Natural killer cell (primary cell): ENCODE measurements at regions not wholly inside any gene's neighbourhood (a gene's known extent, or its start where the extent isn't known, plus 50 kb on each side); places are given as distances from the start of the nearest gene placed in this dataset.

ENCODE experiments used
- ATAC-seq, 3 donors: fragments of 150-1000 bp in 2 of 3; fragments of 200-7000 bp in 1 of 3; cut with Tn5 transposase; 1 replicate in 1 of 3; 2 replicates in 2 of 3; pipeline ENCODE4 v1.10.0; 2021; ENCODE audit warnings: mild to moderate bottlenecking in 2 of 3, moderate library complexity in 2 of 3
- DNase-seq, 2 donors: peaks; one replicate each; pipeline versions ENCODE4 v3.0.0 to v3.0.0-alpha.2; 2013 to 2021; ENCODE audit warnings: mixed read lengths in 1 of 2
- H3K27ac ChIP-seq: one replicate; pipeline ENCODE4 v1.5.1; 2013; ENCODE audit warnings: mild to moderate bottlenecking, low read length
- H3K27me3 ChIP-seq: one replicate; pipeline ENCODE4 v1.6.1; 2013; ENCODE audit warnings: low read length; ENCODE audit not compliant: control insufficient read depth, insufficient read depth
- H3K36me3 ChIP-seq: one replicate; pipeline ENCODE4 v1.6.1; 2013; ENCODE audit warnings: low read length; ENCODE audit not compliant: control insufficient read depth, insufficient read depth
- H3K4me1 ChIP-seq: one replicate; pipeline ENCODE4 v1.6.1; 2013; ENCODE audit warnings: low read length; ENCODE audit not compliant: control insufficient read depth, insufficient read depth
- H3K4me3 ChIP-seq: one replicate; pipeline ENCODE4 v1.5.1; 2013; ENCODE audit warnings: low read length
- H3K9me3 ChIP-seq: one replicate; pipeline ENCODE4 v1.6.1; 2013; ENCODE audit warnings: low read length; ENCODE audit not compliant: control insufficient read depth, insufficient read depth
- H3K27ac Mint-ChIP-seq, 2 donors: one replicate each; pipeline ENCODE4 v1.8.0; 2022; ENCODE audit warnings: mild to moderate bottlenecking in 2 of 2, mixed read lengths in 2 of 2, moderate library complexity in 1 of 2
- H3K27me3 Mint-ChIP-seq, 2 donors: one replicate each; pipeline ENCODE4 v1.8.0; 2022; ENCODE audit warnings: low read depth in 2 of 2, mixed read lengths in 2 of 2
- H3K36me3 Mint-ChIP-seq: one replicate; pipeline ENCODE4 v1.8.0; 2022; ENCODE audit warnings: mixed read lengths
- H3K4me1 Mint-ChIP-seq, 2 donors: one replicate each; pipeline ENCODE4 v1.8.0; 2022; ENCODE audit warnings: mixed read lengths in 2 of 2
- H3K4me3 Mint-ChIP-seq: one replicate; pipeline ENCODE4 v1.8.0; 2022; ENCODE audit warnings: mild to moderate bottlenecking, moderate library complexity, mixed read lengths
- H3K9me3 Mint-ChIP-seq, 2 donors: one replicate each; pipeline ENCODE4 v1.8.0; 2022; ENCODE audit warnings: mixed read lengths in 2 of 2
- WGBS: methylation state at CpG from one replicate; pipeline ENCODE4 v1.1.7; 2013; ENCODE audit warnings: missing lambda C conversion rate; ENCODE audit not compliant: insufficient coverage; 5-methylcytosine and 5-hydroxymethylcytosine counted together
- intact Hi-C: fragments of 100-400 bp; cut with micrococcal nuclease; formaldehyde crosslinking; loops from one replicate; pipeline ENCODE4 v1.14.2; 2022
- TF ChIP-seq, protein P1 (sequence below): fragments of 200-600 bp; IDR thresholded peaks from one replicate; pipeline ENCODE4 v1.8.0; 2022; ENCODE audit warnings: antibody characterized with exemption

DNA sequence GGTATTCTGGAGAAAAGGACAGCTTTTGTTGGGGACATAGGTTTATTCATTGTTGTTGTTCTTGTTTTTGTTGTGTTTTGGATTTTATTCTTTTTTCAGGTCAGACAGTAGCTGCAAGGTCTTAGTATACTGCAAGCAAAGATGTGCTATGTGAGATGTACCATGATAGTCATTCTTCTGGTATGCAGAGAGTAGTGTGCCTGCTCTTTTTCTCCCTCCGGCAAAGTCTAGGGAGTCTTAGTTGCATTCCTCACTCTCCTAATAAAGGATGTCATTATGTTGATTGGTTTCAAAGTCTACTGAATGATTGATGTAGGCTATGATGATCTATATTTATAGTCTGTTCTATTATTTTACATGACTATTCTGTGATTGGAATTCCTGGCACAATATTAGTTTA lies 119.9 kb upstream of the POF1B start:
- Mint-ChIP-seq H3K36me3 (no peaks in the 10 kb centered on the region), H3K27me3 (no peaks in the 10 kb centered on the region), H3K27ac (no peak overlapping the region), H3K9me3 (peaks cover 2 to 3% of the 10 kb centered on the region in 2 donors), H3K4me1 (no peaks in the 10 kb centered on the region), H3K4me3 (no peak overlapping the region)
- intact Hi-C loops: no loop called here
- TF ChIP-seq, protein P1, sequence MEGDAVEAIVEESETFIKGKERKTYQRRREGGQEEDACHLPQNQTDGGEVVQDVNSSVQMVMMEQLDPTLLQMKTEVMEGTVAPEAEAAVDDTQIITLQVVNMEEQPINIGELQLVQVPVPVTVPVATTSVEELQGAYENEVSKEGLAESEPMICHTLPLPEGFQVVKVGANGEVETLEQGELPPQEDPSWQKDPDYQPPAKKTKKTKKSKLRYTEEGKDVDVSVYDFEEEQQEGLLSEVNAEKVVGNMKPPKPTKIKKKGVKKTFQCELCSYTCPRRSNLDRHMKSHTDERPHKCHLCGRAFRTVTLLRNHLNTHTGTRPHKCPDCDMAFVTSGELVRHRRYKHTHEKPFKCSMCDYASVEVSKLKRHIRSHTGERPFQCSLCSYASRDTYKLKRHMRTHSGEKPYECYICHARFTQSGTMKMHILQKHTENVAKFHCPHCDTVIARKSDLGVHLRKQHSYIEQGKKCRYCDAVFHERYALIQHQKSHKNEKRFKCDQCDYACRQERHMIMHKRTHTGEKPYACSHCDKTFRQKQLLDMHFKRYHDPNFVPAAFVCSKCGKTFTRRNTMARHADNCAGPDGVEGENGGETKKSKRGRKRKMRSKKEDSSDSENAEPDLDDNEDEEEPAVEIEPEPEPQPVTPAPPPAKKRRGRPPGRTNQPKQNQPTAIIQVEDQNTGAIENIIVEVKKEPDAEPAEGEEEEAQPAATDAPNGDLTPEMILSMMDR: no peak
- no peaks in the 10 kb centered on the region for H3K4me1 ChIP-seq
- no peak overlapping the region for H3K27ac ChIP-seq
- DNase-seq (no peak), ATAC-seq (no peak)
- no CpG with 5 or more reads among the region's 1 CpG for WGBS
- H3K9me3 ChIP-seq: no peaks in the 10 kb centered on the region
- no peaks in the 10 kb centered on the region for H3K27me3 ChIP-seq
- no peak overlapping the region for H3K4me3 ChIP-seq
- H3K36me3 ChIP-seq: no peaks in the 10 kb centered on the region

GRCh38 chrX:85493821-85494220 lies 114.4 kb upstream of the POF1B start:
- 100% methylated on average over 1 of the region's 3 CpGs for WGBS
- H3K27ac Mint-ChIP-seq: no peak overlapping the region

GRCh38 chrX:85454295-85454694 lies 74.8 kb upstream of the POF1B start:
- intact Hi-C loops: no loop called here
- Mint-ChIP-seq H3K36me3 (no peaks in the 10 kb centered on the region), H3K9me3 (peaks cover 0 to 2% of the 10 kb centered on the region in 2 donors), H3K4me1 (no peaks in the 10 kb centered on the region), H3K4me3 (no peak overlapping the region), H3K27me3 (no peaks in the 10 kb centered on the region), H3K27ac (no peak overlapping the region)
- TF ChIP-seq, protein P1: no peak
- no peaks in the 10 kb centered on the region for H3K9me3 ChIP-seq
- H3K36me3 ChIP-seq: no peaks in the 10 kb centered on the region
- H3K27me3 ChIP-seq: no peaks in the 10 kb centered on the region
- H3K4me3 ChIP-seq: no peak overlapping the region
- H3K4me1 ChIP-seq: no peaks in the 10 kb centered on the region
- ATAC-seq: no peak
- no peak for DNase-seq
- H3K27ac ChIP-seq: no peak overlapping the region

More at GRCh38 chrX:85493821-85494220, 114.4 kb upstream of the POF1B start:
- no peak overlapping the region for H3K27ac ChIP-seq
- no peaks in the 10 kb centered on the region for H3K9me3 ChIP-seq
- no peaks in the 10 kb centered on the region for H3K4me1 Mint-ChIP-seq
- no peak for ATAC-seq
- TF ChIP-seq, protein P1: no peak
- no peaks in the 10 kb centered on the region for H3K36me3 ChIP-seq
- H3K9me3 Mint-ChIP-seq: peaks cover 2 to 3% of the 10 kb centered on the region in 2 donors
- H3K36me3 Mint-ChIP-seq: no peaks in the 10 kb centered on the region
- no peaks in the 10 kb centered on the region for H3K27me3 Mint-ChIP-seq
- H3K4me3 Mint-ChIP-seq: no peak overlapping the region
- no peaks in the 10 kb centered on the region for H3K4me1 ChIP-seq
- H3K4me3 ChIP-seq: no peak overlapping the region
- H3K27me3 ChIP-seq: no peaks in the 10 kb centered on the region
- no peak for DNase-seq
- intact Hi-C loops: no loop called here

- ATAC-seq (no peak), DNase-seq (no peak)
Measured at GRCh38 chrX:85444613-85445012, 65.1 kb upstream of the POF1B start.

More at GRCh38 chrX:85444613-85445012, 65.1 kb upstream of the POF1B start:
- Mint-ChIP-seq H3K4me1 (no peaks in the 10 kb centered on the region), H3K9me3 (peaks cover 4 to 6% of the 10 kb centered on the region in 2 donors), H3K27ac (no peak overlapping the region), H3K27me3 (no peaks in the 10 kb centered on the region), H3K36me3 (no peaks in the 10 kb centered on the region), H3K4me3 (no peak overlapping the region)
- H3K27ac ChIP-seq: no peak overlapping the region
- no peaks in the 10 kb centered on the region for H3K27me3 ChIP-seq
- peaks cover 4% of the 10 kb centered on the region for H3K9me3 ChIP-seq
- TF ChIP-seq, protein P1: no peak
- no peaks in the 10 kb centered on the region for H3K36me3 ChIP-seq
- no peak overlapping the region for H3K4me3 ChIP-seq
- intact Hi-C loops: no loop called here
- no peaks in the 10 kb centered on the region for H3K4me1 ChIP-seq
- WGBS: 62% methylated on average over 2 of the region's 2 CpGs
